Parathyroid adenoma (tissue), 2 donors: ENCODE measurements at regions not wholly inside any gene's neighbourhood (a gene's known extent, or its start where the extent isn't known, plus 50 kb on each side); places are given as distances from the start of the nearest gene placed in this dataset.
"Not testable (repeated sequence)": the region's sequence is repeated elsewhere in the genome, so short reads cannot be mapped to it uniquely, and the experiment has no call there.

ENCODE experiments used
- H2AFZ ChIP-seq: fragments of 300-600 bp; sonication (generic); one replicate; pipeline ENCODE4 v1.7.0; 2017; ENCODE audit warnings: antibody characterized with exemption, mild to moderate bottlenecking
- H3K27ac ChIP-seq: fragments of 300-600 bp; sonication (generic); one replicate; pipeline ENCODE4 v1.7.0; 2017
- H3K27me3 ChIP-seq: fragments of 300-600 bp; sonication (generic); one replicate; pipeline ENCODE4 v1.7.0; 2017; ENCODE audit warnings: low read length; ENCODE audit not compliant: control insufficient read depth, insufficient read depth
- H3K36me3 ChIP-seq: fragments of 300-600 bp; sonication (generic); one replicate; pipeline ENCODE4 v1.7.0; 2017; ENCODE audit warnings: low read length; ENCODE audit not compliant: control insufficient read depth, insufficient read depth
- H3K4me1 ChIP-seq: fragments of 300-600 bp; sonication (generic); one replicate; pipeline ENCODE4 v1.7.0; 2017; ENCODE audit warnings: control low read depth
- H3K4me2 ChIP-seq: fragments of 300-600 bp; sonication (generic); one replicate; pipeline ENCODE4 v1.7.0; 2017; ENCODE audit warnings: low read length
- H3K4me3 ChIP-seq: fragments of 300-600 bp; sonication (generic); one replicate; pipeline ENCODE4 v1.7.0; 2017; ENCODE audit warnings: low read depth, low read length
- H3K79me2 ChIP-seq: fragments of 300-600 bp; sonication (generic); one replicate; pipeline ENCODE4 v1.7.0; 2017; ENCODE audit warnings: control low read depth
- H3K9ac ChIP-seq: fragments of 300-600 bp; sonication (generic); one replicate; pipeline ENCODE4 v1.7.0; 2017; ENCODE audit warnings: mild to moderate bottlenecking
- H3K9me3 ChIP-seq: fragments of 300-600 bp; sonication (generic); one replicate; pipeline ENCODE4 v1.7.0; 2017; ENCODE audit warnings: low read length; ENCODE audit not compliant: control insufficient read depth
- TF ChIP-seq, protein P1 (sequence below): fragments of 300-600 bp; sonication (generic); IDR thresholded peaks from one replicate; pipeline ENCODE4 v1.7.0; 2017; ENCODE audit warnings: antibody characterized with exemption, mild to moderate bottlenecking
- donor health status: primary hyperparathyroidism.

DNA sequence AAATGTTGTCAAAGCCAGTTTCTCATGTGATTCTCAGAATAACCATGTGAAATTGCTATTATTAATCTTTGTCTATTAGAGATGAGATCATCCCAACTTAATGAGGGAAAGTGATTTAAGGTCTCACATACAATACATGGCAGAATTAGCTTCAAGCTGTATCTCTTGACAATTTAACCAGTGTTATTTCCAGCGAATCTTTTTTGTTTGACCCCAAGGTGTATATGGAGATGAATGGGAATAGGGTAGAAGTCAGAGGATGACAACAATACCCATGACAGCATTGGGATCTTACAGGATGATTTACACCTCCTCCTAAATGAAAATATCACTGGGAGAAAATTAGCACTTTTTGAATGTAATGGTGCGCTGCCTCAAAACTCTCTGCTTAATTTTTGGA is 290.8 kb upstream of the LUZP2 start:
- Histone ChIP-seq H3K27me3 (no peaks in the 10 kb centered on the region), H3K9ac (no peak overlapping the region), H3K79me2 (no peaks in the 10 kb centered on the region), H2AFZ (no peak overlapping the region), H3K4me2 (no peak overlapping the region), H3K9me3 (no peaks in the 10 kb centered on the region), H3K36me3 (no peaks in the 10 kb centered on the region), H3K4me1 (no peaks in the 10 kb centered on the region), H3K27ac (no peak overlapping the region), H3K4me3 (no peak overlapping the region)
- TF ChIP-seq, protein P1, sequence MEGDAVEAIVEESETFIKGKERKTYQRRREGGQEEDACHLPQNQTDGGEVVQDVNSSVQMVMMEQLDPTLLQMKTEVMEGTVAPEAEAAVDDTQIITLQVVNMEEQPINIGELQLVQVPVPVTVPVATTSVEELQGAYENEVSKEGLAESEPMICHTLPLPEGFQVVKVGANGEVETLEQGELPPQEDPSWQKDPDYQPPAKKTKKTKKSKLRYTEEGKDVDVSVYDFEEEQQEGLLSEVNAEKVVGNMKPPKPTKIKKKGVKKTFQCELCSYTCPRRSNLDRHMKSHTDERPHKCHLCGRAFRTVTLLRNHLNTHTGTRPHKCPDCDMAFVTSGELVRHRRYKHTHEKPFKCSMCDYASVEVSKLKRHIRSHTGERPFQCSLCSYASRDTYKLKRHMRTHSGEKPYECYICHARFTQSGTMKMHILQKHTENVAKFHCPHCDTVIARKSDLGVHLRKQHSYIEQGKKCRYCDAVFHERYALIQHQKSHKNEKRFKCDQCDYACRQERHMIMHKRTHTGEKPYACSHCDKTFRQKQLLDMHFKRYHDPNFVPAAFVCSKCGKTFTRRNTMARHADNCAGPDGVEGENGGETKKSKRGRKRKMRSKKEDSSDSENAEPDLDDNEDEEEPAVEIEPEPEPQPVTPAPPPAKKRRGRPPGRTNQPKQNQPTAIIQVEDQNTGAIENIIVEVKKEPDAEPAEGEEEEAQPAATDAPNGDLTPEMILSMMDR, result no peak

DNA sequence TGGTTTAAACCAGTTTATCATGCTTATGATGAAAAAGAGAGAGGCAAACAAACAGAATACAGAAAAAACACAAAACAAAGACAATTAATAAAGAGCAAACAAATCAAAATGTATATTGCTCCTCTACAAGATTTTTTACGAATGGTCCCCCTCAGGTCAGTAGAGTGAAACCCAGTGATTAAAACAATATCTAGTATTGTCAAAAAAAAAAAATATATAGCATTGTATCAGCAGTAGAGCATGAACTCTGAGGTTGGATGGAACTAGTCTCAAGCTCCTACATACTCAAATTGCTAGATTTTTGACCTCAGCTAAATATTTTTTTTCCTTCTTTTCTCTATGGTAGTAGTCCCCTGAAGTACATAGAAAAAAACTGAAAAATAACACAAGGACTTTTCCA is 290.3 kb upstream of the LUZP2 start:
- H3K4me3 ChIP-seq, result no peak overlapping the region
- H3K79me2 ChIP-seq, result no peaks in the 10 kb centered on the region
- no peak overlapping the region for H2AFZ ChIP-seq
- TF ChIP-seq, protein P1, result no peak
- no peaks in the 10 kb centered on the region for H3K4me1 ChIP-seq
- H3K9ac ChIP-seq, result no peak overlapping the region
- no peaks in the 10 kb centered on the region for H3K36me3 ChIP-seq
- H3K27ac ChIP-seq, result no peak overlapping the region
- H3K9me3 ChIP-seq, result no peaks in the 10 kb centered on the region
- H3K27me3 ChIP-seq, result no peaks in the 10 kb centered on the region
- no peak overlapping the region for H3K4me2 ChIP-seq

DNA sequence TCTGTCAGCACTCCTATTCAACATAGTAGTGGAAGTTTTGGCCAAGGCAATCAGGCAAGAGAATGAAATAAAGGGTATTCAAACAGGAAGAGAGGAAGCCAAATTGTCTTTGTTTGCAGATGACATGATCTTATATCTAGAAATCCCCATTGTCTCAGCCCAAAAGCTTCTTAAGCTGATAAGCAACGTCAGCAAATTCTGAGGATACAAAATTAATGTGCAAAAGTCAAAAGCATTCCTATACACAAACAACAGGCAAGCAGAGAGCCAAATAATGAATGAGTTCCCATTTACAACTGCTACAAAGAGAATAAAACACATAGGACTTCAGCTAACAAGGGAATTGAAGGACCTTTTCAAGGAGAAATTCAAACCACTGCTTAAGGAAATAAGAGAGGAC is 280.4 kb upstream of the LUZP2 start:
- H3K27me3 ChIP-seq, result no peaks in the 10 kb centered on the region
- H2AFZ ChIP-seq, result no peak overlapping the region
- no peak overlapping the region for H3K4me2 ChIP-seq
- H3K79me2 ChIP-seq, result no peaks in the 10 kb centered on the region
- H3K4me3 ChIP-seq, result no peak overlapping the region
- no peak overlapping the region for H3K27ac ChIP-seq
- H3K36me3 ChIP-seq, result no peaks in the 10 kb centered on the region
- no peak overlapping the region for H3K9ac ChIP-seq
- TF ChIP-seq, protein P1, result no peak
- no peaks in the 10 kb centered on the region for H3K4me1 ChIP-seq
- H3K9me3 ChIP-seq, result no peaks in the 10 kb centered on the region

DNA sequence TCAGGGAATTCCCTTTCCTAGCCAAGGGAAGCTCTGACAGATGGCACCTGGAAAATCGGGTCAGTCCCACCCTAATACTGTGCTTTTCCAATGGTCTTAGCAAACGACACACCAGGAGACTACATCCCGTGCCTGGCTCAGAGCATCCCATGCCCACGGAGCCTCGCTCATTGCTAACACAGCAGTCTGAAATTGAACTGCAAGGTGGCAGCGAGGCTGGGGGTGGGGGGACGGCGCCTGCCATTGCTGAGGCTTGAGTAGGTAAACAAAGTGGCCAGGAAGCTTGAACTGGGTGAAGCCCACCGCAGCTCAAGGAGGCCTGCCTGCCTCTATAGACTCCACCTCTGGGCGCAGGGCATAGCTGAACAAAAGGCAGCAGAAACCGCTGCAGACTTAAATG is 279.5 kb upstream of the LUZP2 start:
- not testable (repeated sequence) for H3K79me2 ChIP-seq, H2AFZ ChIP-seq, H3K4me1 ChIP-seq, H3K9ac ChIP-seq, H3K36me3 ChIP-seq, H3K27ac ChIP-seq, H3K9me3 ChIP-seq, H3K4me3 ChIP-seq, H3K27me3 ChIP-seq, H3K4me2 ChIP-seq

DNA sequence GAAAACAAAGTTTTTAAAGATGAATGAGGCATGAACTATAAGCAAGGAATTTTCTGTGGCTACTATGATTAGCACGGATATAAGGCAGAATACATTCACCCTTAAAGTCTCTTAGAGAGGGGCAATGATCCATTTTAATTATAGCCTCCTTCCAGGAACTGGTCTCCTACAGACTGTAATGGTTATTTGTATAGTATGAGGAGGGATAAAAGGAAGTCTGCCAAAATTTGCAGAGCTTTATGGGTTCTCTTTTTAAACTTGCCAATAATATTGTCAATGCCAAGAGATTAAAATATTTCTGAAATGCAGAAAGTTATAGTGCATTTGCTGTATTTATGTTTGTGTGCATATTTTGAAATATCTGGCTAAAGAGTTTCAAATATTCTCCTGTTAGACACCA is 271.4 kb upstream of the LUZP2 start:
- H3K36me3 ChIP-seq, result no peaks in the 10 kb centered on the region
- no peaks in the 10 kb centered on the region for H3K9me3 ChIP-seq
- no peaks in the 10 kb centered on the region for H3K27me3 ChIP-seq
- no peak overlapping the region for H3K9ac ChIP-seq
- no peak overlapping the region for H2AFZ ChIP-seq
- H3K4me1 ChIP-seq, result no peaks in the 10 kb centered on the region
- TF ChIP-seq, protein P1, result no peak
- no peak overlapping the region for H3K27ac ChIP-seq
- H3K4me2 ChIP-seq, result no peak overlapping the region
- no peak overlapping the region for H3K4me3 ChIP-seq
- no peaks in the 10 kb centered on the region for H3K79me2 ChIP-seq
